M059J (cell line): ENCODE measurements at regions not wholly inside any gene's neighbourhood (a gene's known extent, or its start where the extent isn't known, plus 50 kb on each side); places are given as distances from the start of the nearest gene placed in this dataset.
A peak's percentile ranks its signal among the peaks of the same experiment; 100 is the strongest.

ENCODE experiments used
- DNase-seq: peaks from one replicate; pipeline ENCODE4 v3.0.0-alpha.2; 2012; ENCODE audit warnings: low read depth

DNA sequence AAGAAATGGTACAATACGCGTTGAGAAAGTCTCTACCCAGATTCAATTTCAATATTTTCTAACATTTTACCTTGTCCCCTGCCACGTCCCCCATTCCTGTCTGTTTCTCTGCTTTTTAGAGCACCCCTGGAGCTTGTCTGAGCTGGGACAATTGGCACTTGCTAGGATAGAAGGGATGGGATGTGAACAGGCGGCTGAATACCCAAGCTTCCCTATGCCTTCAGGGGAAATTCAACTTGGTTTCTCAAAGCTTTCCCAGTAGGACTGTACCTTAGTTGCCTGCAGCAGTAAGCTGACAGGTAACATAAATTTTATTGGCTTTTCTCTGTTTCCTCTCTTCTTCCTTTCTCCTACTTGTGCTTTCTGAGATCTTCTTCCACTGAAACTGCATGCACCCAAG, 1663.3 kb downstream of the EFNB2 start:
- peak; percentile 5 for DNase-seq

GRCh38 chr13:104871456-104871855, 1664.0 kb downstream of the EFNB2 start:
- DNase-seq: no peak

- DNase-seq: peak; percentile 6
Observed at GRCh38 chr13:104869501-104869900, 1666.0 kb downstream of the EFNB2 start.

DNA sequence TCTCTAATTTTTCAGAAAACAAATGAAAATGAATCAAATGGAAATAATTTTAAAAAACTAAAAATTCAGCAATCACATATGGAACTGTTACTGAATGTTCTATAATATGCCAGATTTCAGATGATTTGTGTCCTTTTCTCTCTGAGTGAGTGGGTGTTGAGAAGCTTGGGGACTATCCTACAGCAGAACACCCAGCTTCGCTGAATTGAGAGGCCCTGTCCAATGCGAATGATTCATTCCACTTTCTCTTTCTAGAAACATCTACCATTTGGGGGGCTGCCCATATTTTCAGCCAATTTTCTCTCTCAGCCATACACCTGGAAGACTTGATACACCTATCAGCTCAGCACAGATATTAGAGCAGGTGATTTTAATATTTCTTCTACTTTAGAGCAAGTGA, 1666.7 kb downstream of the EFNB2 start:
- no peak for DNase-seq

DNA sequence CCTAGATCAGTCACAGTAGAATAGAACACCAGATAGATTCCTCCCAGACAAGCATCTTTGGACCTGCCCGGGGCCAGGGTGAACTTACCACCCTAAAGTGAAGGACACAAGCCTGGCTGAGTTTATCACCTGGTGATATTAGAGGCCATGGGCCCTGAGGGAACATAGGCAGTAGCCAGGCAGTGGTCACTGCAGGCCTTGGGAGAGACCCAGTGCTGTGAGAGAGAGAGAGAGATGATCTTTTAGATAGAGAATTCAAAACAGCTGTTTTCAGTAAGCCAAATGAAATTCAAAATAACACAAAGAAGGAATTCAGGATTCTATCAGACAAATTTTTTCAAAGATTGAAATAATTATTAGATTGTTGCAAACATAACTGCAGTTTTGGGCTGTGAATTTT, 1679.9 kb downstream of the EFNB2 start:
- no peak for DNase-seq

- DNase-seq: no peak
Observed at GRCh38 chr13:104854698-104855097, 1680.8 kb downstream of the EFNB2 start.

DNA sequence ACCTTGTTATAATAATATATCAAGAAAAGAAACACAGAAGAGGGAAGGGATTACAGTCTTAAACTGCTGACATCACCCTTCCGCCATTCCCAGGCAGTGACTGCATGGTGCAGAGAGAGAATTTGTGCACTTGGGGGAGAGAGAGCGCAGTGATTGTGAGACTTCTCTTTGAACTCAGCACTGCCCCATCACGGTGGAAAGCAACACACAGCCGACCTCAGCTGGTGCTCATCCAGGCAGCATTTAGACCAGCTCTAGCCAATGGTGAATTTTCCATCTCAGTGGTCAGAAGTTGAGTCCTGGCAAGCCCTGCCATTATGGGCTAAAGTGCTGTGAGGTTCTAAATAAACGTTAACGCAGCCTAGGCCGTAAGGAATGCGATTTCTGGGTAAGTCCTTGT, 1681.5 kb downstream of the EFNB2 start:
- peak; percentile 41 for DNase-seq

GRCh38 chr13:104847922-104848321, 1687.5 kb downstream of the EFNB2 start:
- peak; percentile 21 for DNase-seq

GRCh38 chr13:104843401-104843800, 1692.1 kb downstream of the EFNB2 start:
- no peak for DNase-seq

DNA sequence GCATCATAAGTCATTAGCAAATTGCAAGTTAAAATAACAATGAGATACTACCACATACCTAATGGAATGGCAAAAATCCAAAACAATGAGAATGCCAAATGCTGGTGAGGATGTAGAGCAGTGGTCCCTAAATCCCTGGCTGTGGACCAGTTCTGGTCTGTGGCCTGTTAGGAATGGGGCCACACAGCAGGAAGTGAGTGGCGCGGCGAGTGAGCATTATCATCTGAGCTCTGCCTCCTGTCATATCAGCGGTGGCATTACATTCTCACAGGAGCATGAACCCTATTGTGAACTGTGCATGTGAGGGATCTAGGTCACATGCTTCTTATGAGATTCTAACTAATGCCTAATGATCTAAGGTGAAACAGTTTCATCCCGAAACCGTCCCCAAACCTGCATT, 1694.4 kb downstream of the EFNB2 start:
- DNase-seq: no peak

GRCh38 chr13:104837756-104838155, 1697.7 kb downstream of the EFNB2 start:
- DNase-seq: no peak

GRCh38 chr13:104833221-104833620, 1702.2 kb downstream of the EFNB2 start:
- no peak for DNase-seq

DNA sequence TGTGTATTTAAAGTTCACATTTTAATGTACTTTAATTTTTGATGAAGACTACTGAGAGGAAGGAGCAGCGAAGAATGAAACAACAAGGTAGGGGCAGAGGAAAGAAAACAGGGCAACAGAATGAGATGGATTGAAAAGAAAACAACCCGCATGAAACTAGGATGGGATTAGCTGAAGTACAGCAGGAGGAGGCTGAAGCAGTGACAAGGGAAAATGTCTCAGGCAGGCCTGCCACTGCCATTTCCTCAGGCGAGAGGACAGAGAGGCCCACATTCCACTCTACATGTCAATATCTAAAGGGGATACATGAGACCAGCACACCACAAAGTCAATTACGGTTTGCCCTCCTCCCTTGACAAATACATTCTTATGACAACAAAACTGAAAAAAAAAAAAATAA, 1703.2 kb downstream of the EFNB2 start:
- DNase-seq: no peak

GRCh38 chr13:104831831-104832230, 1703.6 kb downstream of the EFNB2 start:
- DNase-seq: no peak

- DNase-seq: no peak
Observed at GRCh38 chr13:104823709-104824108, 1711.8 kb downstream of the EFNB2 start.

DNA sequence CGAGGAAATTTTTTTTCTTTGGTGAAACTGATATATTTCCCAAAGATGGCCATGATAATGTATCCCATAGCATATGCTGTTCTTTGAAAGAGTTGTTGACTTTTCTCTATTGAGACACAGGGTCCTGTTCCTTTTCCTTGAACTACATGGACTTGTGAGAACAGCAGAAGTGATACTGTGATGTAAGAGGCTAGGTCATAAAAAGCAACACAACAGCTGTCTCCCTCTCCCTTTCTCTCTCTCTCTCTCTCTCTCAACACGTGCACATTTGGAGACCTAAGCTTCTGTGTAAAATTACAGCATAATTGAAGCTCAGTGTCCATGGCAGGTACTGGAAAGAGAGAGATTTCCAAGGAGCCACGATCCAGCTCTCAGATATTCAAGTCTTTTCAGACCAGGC, 1712.4 kb downstream of the EFNB2 start:
- no peak for DNase-seq

DNA sequence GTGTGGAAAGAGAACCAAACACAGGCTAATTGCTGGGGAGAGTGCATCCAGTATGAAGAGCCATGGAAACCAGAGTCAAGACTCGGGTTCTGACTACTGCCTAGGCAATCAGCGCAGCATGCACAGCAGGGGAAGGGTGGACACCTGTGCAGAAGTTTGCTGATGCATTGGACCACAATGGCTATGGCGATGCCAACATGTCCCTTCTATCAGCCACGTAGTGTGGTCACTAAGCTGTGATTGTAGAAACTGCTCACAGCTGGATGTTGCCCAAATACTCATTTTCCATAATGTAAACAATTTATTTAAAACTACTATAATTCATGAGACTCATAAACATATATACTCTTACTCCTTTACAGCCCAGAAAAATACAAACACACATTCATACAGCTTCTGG, 1718.2 kb downstream of the EFNB2 start:
- DNase-seq: no peak

- peak; percentile 27 for DNase-seq
Observed at GRCh38 chr13:104816726-104817125, 1718.7 kb downstream of the EFNB2 start.

- no peak for DNase-seq
Observed at GRCh38 chr13:104810242-104810641, 1725.2 kb downstream of the EFNB2 start.

- DNase-seq: peak; percentile 47
Observed at GRCh38 chr13:104809483-104809882, 1726.0 kb downstream of the EFNB2 start.

DNA sequence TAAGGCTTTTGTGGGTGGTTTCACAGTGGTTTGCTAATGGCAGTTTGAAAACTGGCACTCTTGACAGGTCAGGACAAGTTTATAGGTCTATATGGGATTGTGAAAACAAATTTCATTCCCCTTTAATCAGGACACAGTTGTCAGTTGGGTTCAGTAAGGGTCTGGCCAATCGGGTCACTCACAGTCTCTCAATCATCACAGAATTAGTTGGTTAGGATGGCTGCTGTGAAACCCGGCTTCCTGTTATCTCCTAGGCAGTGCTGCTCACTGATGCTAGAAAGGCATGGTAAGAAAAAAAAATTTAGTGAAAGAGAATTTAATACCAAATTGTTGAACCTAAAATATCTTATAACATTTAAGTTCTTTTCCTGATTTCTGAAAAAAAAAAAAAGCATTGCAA, 1730.1 kb downstream of the EFNB2 start:
- DNase-seq: no peak

DNA sequence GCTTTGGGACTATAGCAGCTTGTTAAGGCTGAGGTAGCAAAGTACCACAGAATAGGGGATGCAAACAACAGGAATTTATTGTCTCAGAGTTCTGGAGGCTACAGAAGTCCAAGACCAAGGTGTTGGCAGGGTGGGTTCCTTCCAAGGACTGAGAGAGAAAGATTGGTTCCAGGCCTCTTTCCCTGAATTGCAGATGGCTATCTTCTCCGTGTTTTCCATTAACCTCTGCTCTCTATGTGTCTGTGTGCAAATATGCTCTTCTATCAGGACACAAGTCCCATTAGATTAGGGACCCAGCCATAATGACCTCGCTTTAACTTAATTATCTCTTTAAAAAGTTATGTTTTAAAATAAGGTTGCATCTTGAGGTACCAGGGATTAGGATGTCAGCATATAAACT, 1732.9 kb upstream of the SLC10A2 start:
- no peak for DNase-seq

DNA sequence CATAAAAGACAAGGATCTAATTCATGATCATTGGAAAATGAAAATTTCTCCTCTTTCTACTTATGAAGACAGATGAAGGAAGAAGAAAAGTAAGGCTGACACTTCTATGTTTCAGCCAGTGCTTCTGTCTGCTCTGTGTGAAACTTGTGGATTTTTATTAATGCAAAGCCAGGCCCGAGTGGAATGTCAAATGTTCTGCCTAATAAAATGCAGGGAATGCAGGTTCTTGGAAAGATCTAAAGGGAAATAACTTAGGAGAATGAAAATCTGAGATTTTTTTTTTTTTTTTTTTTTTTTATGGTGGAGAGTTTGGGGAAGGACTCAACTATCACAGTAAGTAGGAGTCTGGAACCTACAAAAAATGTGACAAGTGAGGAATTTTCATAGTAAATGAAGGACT, 1732.3 kb upstream of the SLC10A2 start:
- DNase-seq: no peak

GRCh38 chr13:104796581-104796980, 1730.4 kb upstream of the SLC10A2 start:
- DNase-seq: peak; percentile 23

DNA sequence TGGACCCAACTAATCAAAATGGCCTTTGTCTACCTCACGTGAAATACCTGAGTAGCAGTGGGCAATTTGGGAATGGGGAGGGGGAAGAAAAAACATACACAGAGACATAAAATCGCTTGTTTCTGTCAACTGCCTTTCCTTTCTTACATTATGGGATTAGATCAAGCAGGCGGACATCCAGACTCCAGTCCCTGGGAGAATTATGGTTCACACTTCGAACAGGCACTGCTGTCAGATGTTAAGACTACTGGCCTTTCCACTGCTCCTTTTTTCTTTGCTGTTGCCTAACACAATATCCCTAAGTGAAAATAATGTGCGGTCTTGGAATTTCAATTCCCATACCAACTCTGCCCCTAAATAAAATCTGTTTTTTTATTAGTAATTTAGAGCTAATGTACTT, 1719.7 kb upstream of the SLC10A2 start:
- DNase-seq: no peak
